ENCODE measurements at regions not wholly inside any gene's neighbourhood (a gene's known extent, or its start where the extent isn't known, plus 50 kb on each side); places are given as distances from the start of the nearest gene placed in this dataset.

DNA sequence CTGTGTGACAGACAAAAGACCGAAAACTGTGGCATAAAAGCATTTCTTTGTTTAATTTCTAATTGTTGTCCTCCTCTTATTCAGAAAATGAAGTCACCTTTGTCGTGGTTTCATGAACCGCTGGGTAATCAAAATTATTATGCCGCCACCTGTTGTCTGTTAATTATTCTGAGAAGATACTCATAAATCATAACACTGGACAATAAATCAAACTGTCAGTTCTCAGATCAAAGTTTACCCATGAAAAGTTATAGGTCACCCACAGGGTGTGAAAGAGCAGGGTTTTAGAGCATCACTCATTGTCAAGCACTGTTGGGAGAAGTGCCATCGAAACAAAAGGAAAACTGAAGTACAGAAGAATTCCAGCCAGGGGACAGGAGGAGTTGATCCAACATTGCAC, 474.3 kb downstream of the NR2F2 start:
- TF ChIP-seq CTCF (IDR thresholded peaks at IDR 0.05; ENCODE audit: low read depth, low read length) (no peak), EZH2phosphoT487 (IDR thresholded peaks at IDR 0.05; ENCODE audit: low read depth) (no peak)

All from OCI-LY3 (cell line).